Adrenal gland (tissue), 9 donors: ENCODE measurements at regions not wholly inside any gene's neighbourhood (a gene's known extent, or its start where the extent isn't known, plus 50 kb on each side); places are given as distances from the start of the nearest gene placed in this dataset.

Experiments used
- DNase-seq, 7 donors: peaks; one replicate each; pipeline ENCODE4 v3.0.0-alpha.2; 2019 to 2020
- H3K27ac ChIP-seq, 5 donors: fragments of 200-600 bp; sonication (generic) in 4 of 5; 1 replicate in 3 of 5; 2 replicates in 2 of 5; pipeline versions ENCODE4 v1.5.1 to v1.8.0; 2016 to 2020; ENCODE audit warnings: mild to moderate bottlenecking in 1 of 5
- H3K27me3 ChIP-seq: fragments of 200-600 bp; 2 replicates; pipeline ENCODE4 v1.8.0; 2021
- H3K36me3 ChIP-seq, 2 donors: fragments of 200-600 bp; replicated peaks in 1 of 2; 1 replicate in 1 of 2; 2 replicates in 1 of 2; pipeline versions ENCODE4 v1.5.1 to v1.8.0; 2018 to 2022
- H3K4me1 ChIP-seq, 2 donors: fragments of 200-600 bp; replicated peaks in 1 of 2; 1 replicate in 1 of 2; 2 replicates in 1 of 2; pipeline versions ENCODE4 v1.5.1 to v1.8.0; 2018 to 2021
- H3K4me3 ChIP-seq, 4 donors: fragments of 200-600 bp; sonication (generic) in 3 of 4; one replicate each; pipeline ENCODE4 v1.5.1; 2016 to 2018
- H3K9me3 ChIP-seq, 3 donors: fragments of 200-600 bp; sonication (generic) in 1 of 3; replicated peaks in 1 of 3; 1 replicate in 2 of 3; 2 replicates in 1 of 3; pipeline versions ENCODE4 v1.5.1 to v1.8.0; 2016 to 2021
- CTCF ChIP-seq, 6 experiments: fragments of 450-650 bp in 4 of 6; fragments of 200-600 bp in 2 of 6; sonication (generic) in 1 of 6; IDR thresholded peaks; 1 replicate in 5 of 6; 2 replicates in 1 of 6; pipeline versions ENCODE4 v1.5.1 to v1.8.0; 2016 to 2021; ENCODE audit warnings: antibody characterized with exemption in 6 of 6, mild to moderate bottlenecking in 2 of 6, moderate library complexity in 1 of 6
- POLR2A ChIP-seq, 2 donors: fragments of 450-650 bp; IDR thresholded peaks; one replicate each; pipeline ENCODE4 v1.6.1; 2017; ENCODE audit warnings: antibody characterized with exemption in 2 of 2, mild to moderate bottlenecking in 2 of 2, moderate library complexity in 1 of 2
- WGBS, 4 donors: extraction: QIAGEN DNeasy Blood & Tissue Kit in 2 of 4; methylation state at CpG; one replicate each; pipeline versions ENCODE4 v1.1.5 to v1.1.7; 2013 to 2017; 5-methylcytosine and 5-hydroxymethylcytosine counted together
- intact Hi-C, 2 donors: fragments of 100-400 bp; cut with DNase I; formaldehyde crosslinking; loops; one replicate each; pipeline versions ENCODE4 v1.14.1 to v1.15.0; 2022 to 2023
- donor health status: healthy with polysubstance abuse.
- donor health status: Bipolar disorder and iron deficiency.
- donor health status: DM: yes; HTN: yes; CAD: no.
- donor health status: DM: no; HTN: no; CAD: no.
- donor health status: DM: no; HTN: no; CAD: no.

GRCh38 chr11:97332271-97332670, 942.5 kb downstream of the JRKL start:
- H3K27ac ChIP-seq: no peak overlapping the region
- intact Hi-C loops: no loop called here
- DNase-seq: no peak
- H3K27me3 ChIP-seq: no peaks in the 10 kb centered on the region
- no peaks in the 10 kb centered on the region for H3K4me1 ChIP-seq
- H3K9me3 ChIP-seq: no peaks in the 10 kb centered on the region
- H3K36me3 ChIP-seq: no peaks in the 10 kb centered on the region
- 57 to 79% (median 66%) methylated on average over 2 of the region's 2 CpGs for WGBS, 4 donors
- H3K4me3 ChIP-seq: no peak overlapping the region
- TF ChIP-seq POLR2A (IDR thresholded peaks at IDR 0.05) (no peak), CTCF (IDR thresholded peaks at IDR 0.05) (no peak)

GRCh38 chr11:97336064-97336463, 946.3 kb downstream of the JRKL start:
- intact Hi-C loops: no loop called here
- Histone ChIP-seq H3K27ac (no peak overlapping the region), H3K27me3 (no peaks in the 10 kb centered on the region), H3K36me3 (no peaks in the 10 kb centered on the region), H3K9me3 (no peaks in the 10 kb centered on the region), H3K4me1 (no peaks in the 10 kb centered on the region), H3K4me3 (no peak overlapping the region)
- TF ChIP-seq CTCF (IDR thresholded peaks at IDR 0.05) (no peak), POLR2A (IDR thresholded peaks at IDR 0.05) (no peak)
- no peak for DNase-seq
- 77 to 94% (median 81%) methylated on average over 3 to 4 of the region's 4 CpGs for WGBS, 4 donors

- WGBS, 4 donors: 21 to 36% (median 27%) methylated on average over 3 of the region's 3 CpGs
- no peak overlapping the region for H3K27ac ChIP-seq
- intact Hi-C loops: no loop called here
Observed at GRCh38 chr11:97345032-97345431, 955.2 kb downstream of the JRKL start.

GRCh38 chr11:97349201-97349600, 959.4 kb downstream of the JRKL start:
- Histone ChIP-seq H3K9me3 (no peaks in the 10 kb centered on the region), H3K36me3 (no peaks in the 10 kb centered on the region), H3K4me3 (no peak overlapping the region), H3K4me1 (no peaks in the 10 kb centered on the region), H3K27ac (no peak overlapping the region), H3K27me3 (no peaks in the 10 kb centered on the region)
- 67 to 81% (median 71%) methylated on average over 4 of the region's 4 CpGs for WGBS, 4 donors
- TF ChIP-seq POLR2A (IDR thresholded peaks at IDR 0.05) (no peak), CTCF (IDR thresholded peaks at IDR 0.05) (no peak)
- DNase-seq: no peak
- intact Hi-C loops: no loop called here

More at GRCh38 chr11:97345032-97345431, 955.2 kb downstream of the JRKL start:
- Histone ChIP-seq H3K4me3 (no peak overlapping the region), H3K27me3 (no peaks in the 10 kb centered on the region), H3K9me3 (no peaks in the 10 kb centered on the region), H3K36me3 (no peaks in the 10 kb centered on the region), H3K4me1 (no peaks in the 10 kb centered on the region)
- TF ChIP-seq CTCF (IDR thresholded peaks at IDR 0.05) (no peak), POLR2A (IDR thresholded peaks at IDR 0.05) (no peak)
- DNase-seq: no peak
